Mesenteric fat pad (tissue), 1 donor: ENCODE measurements at regions not wholly inside any gene's neighbourhood (a gene's known extent, or its start where the extent isn't known, plus 50 kb on each side); places are given as distances from the start of the nearest gene placed in this dataset.
"Not testable (repeated sequence)": the region's sequence is repeated elsewhere in the genome, so short reads cannot be mapped to it uniquely, and the experiment has no call there.

Experiments
- DNase-seq: peaks from one replicate; pipeline ENCODE4 v3.0.0-alpha.2; 2020; ENCODE audit warnings: low spot score
- donor health status: DM: yes; HTN: yes; CAD: no.

- DNase-seq: not testable (repeated sequence)
Measured at GRCh38 chr7:57060506-57060905, 71.7 kb downstream of the ZNF479 start.

- not testable (repeated sequence) for DNase-seq
Measured at GRCh38 chr7:57016341-57016740, 115.9 kb downstream of the ZNF479 start.

GRCh38 chr7:57013707-57014106 is 118.5 kb downstream of the ZNF479 start:
- not testable (repeated sequence) for DNase-seq

- DNase-seq: not testable (repeated sequence)
Measured at GRCh38 chr7:57012907-57013306, 119.3 kb downstream of the ZNF479 start.

GRCh38 chr7:57009230-57009629 is 123.0 kb downstream of the ZNF479 start:
- DNase-seq: not testable (repeated sequence)

- DNase-seq: not testable (repeated sequence)
Measured at GRCh38 chr7:57005974-57006373, 126.3 kb downstream of the ZNF479 start.

GRCh38 chr7:57003821-57004220 is 128.4 kb downstream of the ZNF479 start:
- not testable (repeated sequence) for DNase-seq

GRCh38 chr7:57001926-57002325 is 130.3 kb downstream of the ZNF479 start:
- DNase-seq: peak; percentile 65

GRCh38 chr7:56993779-56994178 is 138.5 kb downstream of the ZNF479 start:
- DNase-seq: not testable (repeated sequence)

GRCh38 chr7:56957737-56958408 is 174.4 kb downstream of the ZNF479 start:
- not testable (repeated sequence) for DNase-seq

GRCh38 chr7:56957086-56957485 is 175.2 kb downstream of the ZNF479 start:
- DNase-seq: not testable (repeated sequence)

GRCh38 chr7:56948390-56949379 is 183.6 kb downstream of the ZNF479 start:
- DNase-seq: not testable (repeated sequence)

GRCh38 chr7:56940050-56940449 is 192.2 kb downstream of the ZNF479 start:
- not testable (repeated sequence) for DNase-seq

- DNase-seq: not testable (repeated sequence)
Measured at GRCh38 chr7:56923892-56924291, 208.3 kb downstream of the ZNF479 start.

GRCh38 chr7:56910973-56911372 is 221.3 kb downstream of the ZNF479 start:
- not testable (repeated sequence) for DNase-seq

GRCh38 chr7:56889454-56889853 is 242.8 kb downstream of the ZNF479 start:
- not testable (repeated sequence) for DNase-seq

- DNase-seq: not testable (repeated sequence)
Measured at GRCh38 chr7:56885132-56885531, 247.1 kb downstream of the ZNF479 start.

- not testable (repeated sequence) for DNase-seq
Measured at GRCh38 chr7:56882318-56882717, 249.9 kb downstream of the ZNF479 start.
